Epithelial cell of proximal tubule (primary cell): ENCODE measurements at regions not wholly inside any gene's neighbourhood (a gene's known extent, or its start where the extent isn't known, plus 50 kb on each side); places are given as distances from the start of the nearest gene placed in this dataset.

Experiments
- DNase-seq: peaks from one replicate; pipeline ENCODE4 v3.0.0-alpha.2; 2011; ENCODE audit warnings: low read depth
- H3K4me3 ChIP-seq: 2 replicates; pipeline ENCODE4 v1.5.1; 2011; ENCODE audit warnings: low read depth, mild to moderate bottlenecking, low read length
- TF ChIP-seq, protein P1 (sequence below): conservative IDR thresholded peaks from 2 replicates; pipeline ENCODE4 v1.5.1; 2012; ENCODE audit warnings: low read depth, mild to moderate bottlenecking, low read length

DNA sequence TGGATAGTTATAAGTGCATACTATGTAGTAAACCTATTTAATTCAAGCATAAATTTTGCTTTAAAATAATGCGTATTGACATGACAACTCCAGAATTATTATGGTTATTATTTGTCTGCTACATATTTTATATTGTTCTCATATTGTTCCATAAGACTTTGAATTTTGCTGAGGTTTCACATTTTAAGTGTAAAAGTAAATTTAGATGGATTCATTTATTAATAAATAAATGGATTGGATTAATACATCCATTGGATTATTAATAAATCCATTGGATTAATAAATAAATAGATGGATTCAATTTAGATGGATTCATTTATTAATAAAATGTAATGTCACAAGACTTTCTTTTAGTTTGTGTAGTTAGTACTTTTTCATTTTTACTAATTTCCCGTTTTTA, 1768.0 kb upstream of the PCDH10 start:
- no peak overlapping the region for H3K4me3 ChIP-seq
- TF ChIP-seq, protein P1, sequence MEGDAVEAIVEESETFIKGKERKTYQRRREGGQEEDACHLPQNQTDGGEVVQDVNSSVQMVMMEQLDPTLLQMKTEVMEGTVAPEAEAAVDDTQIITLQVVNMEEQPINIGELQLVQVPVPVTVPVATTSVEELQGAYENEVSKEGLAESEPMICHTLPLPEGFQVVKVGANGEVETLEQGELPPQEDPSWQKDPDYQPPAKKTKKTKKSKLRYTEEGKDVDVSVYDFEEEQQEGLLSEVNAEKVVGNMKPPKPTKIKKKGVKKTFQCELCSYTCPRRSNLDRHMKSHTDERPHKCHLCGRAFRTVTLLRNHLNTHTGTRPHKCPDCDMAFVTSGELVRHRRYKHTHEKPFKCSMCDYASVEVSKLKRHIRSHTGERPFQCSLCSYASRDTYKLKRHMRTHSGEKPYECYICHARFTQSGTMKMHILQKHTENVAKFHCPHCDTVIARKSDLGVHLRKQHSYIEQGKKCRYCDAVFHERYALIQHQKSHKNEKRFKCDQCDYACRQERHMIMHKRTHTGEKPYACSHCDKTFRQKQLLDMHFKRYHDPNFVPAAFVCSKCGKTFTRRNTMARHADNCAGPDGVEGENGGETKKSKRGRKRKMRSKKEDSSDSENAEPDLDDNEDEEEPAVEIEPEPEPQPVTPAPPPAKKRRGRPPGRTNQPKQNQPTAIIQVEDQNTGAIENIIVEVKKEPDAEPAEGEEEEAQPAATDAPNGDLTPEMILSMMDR: no peak
- DNase-seq: no peak

DNA sequence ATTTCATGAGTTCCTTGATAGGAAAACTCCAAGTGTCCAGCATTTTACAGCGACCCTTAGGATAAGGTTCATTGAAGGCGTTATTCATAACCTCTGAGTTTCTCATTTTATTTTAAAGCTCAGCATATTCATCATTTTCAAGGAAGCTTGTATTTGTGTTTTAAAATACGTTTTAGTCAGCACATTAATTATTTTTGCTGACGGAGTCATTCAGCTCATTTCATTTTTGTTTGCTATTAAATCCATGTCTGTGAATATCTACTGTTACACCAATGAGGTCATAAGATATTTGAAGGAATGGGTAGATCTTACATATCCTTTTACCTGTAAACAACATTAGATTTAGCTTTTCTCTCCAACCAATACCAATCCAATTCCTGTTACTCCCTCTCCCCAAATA, 1766.3 kb upstream of the PCDH10 start:
- TF ChIP-seq, protein P1: no peak
- H3K4me3 ChIP-seq: no peak overlapping the region
- no peak for DNase-seq

DNA sequence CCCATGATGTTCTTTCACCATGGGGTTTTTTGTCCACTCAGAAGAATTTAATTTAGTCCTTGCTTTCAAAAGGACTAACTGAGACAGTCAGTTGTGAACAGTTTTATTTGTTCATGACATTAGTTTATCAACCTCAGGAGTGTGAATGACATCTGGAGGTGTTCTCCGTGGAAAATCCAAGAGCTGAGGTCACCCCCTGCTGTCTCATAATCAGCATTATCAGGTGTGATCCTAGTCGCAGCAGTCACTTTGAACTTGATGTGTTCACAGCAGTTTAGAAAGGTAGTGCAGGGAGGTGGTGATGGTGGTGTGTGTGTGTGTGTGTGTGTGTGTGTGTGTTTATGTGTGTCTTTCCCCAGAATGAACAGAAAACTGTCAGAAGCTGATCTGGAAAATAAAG, 1760.8 kb upstream of the PCDH10 start:
- H3K4me3 ChIP-seq: no peak overlapping the region
- no peak for DNase-seq
- TF ChIP-seq, protein P1: no peak

DNA sequence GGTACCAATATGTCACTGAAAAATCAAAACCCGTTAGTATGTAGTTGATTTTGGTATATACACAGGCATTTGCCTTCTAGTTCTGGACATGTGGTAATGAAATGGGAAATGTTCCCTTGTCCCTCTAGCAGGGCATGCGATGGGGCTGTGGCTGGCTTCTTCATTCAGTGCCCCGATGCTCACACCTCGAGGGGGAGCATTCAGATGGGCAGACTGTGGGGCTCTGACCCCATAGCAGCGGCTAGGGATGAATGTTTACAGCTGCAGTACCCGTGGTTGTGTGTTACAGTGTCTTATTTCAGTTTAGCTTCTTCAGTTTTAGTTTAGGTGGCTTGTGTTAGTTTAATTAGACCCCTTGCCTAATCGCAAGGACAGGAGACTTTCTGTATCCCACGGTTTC, 1741.0 kb upstream of the PCDH10 start:
- TF ChIP-seq, protein P1: no peak

DNA sequence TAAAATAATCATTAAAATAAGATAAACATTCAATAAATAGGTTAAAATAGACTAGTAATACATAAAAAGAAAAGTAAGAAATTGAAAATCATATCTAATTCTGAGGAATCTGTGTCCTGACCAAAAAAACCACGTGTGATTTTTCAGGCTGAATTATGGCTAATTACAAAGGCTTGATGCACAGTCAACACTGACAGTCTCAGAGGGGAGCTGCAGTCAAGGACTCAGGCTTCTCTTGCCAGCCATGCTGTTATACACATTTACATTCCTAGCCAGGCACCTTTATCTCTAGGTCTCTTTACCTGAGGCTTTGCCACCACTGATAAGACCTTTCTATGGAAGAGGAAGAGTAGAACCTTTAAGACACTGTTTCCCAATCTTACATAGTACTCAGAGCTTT, 1737.7 kb upstream of the PCDH10 start:
- TF ChIP-seq, protein P1: no peak
- no peak for DNase-seq
- no peak overlapping the region for H3K4me3 ChIP-seq

More for the DNA sequence above, 1741.0 kb upstream of the PCDH10 start:
- no peak for DNase-seq
- no peak overlapping the region for H3K4me3 ChIP-seq

DNA sequence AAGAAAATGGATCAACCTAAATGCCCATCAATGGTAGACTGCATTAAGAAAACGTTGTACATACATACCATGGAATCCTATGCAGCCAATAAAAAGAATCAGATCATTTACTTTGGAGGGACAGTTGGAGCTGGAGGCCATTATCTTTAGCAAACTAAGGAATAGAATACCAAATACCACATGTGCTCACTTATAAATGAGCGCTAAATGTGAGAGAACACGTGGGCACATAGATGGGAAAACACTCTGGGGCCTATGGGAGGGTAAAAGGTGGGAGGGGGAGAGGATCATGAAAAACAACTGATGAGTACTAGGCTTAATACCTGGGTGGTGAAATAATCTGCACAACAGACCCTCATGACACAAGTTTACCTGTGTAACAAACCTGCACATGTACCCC, 1729.9 kb upstream of the PCDH10 start:
- H3K4me3 ChIP-seq: no peak overlapping the region
- TF ChIP-seq, protein P1: no peak
- DNase-seq: no peak

DNA sequence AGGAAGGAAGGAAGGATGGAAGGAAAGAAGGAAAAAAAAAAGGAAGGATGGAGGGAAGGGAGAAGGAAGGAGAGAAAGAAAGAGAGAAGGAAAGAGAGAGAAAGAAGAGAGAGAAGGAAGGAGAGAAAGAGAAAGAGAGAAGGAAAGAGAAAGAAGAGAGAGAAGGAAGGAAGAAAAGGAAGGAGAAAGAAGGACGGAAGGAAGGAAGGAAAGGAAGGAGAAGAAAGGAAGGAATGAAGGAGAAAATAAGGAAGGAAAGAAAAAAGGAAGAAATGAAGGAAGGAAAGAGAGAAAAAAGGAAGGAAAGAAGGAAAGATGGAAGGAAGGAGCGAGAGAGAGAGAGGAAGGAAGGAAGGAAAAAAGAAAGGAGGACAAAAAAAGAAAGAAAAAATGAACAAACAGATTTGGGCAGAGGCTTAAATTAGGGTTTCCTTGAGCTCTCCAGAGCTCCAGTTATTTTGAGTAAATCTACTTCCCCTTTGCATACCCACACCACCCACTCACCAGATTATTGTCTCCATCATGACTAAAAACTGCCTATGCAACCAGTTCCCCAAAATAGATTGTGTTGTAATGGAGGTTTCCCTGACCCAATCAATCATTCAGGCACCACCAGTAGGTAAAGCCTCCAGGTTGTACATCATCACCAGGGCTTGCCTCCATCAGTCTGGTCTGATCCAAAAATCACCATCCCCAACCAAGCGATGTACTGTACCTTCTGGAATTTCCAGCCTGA, 1722.9 kb upstream of the PCDH10 start:
- TF ChIP-seq, protein P1: no peak
- no peak for DNase-seq
- H3K4me3 ChIP-seq: no peak overlapping the region
